ENCODE measurements at regions not wholly inside any gene's neighbourhood (a gene's known extent, or its start where the extent isn't known, plus 50 kb on each side); places are given as distances from the start of the nearest gene placed in this dataset.

DNA sequence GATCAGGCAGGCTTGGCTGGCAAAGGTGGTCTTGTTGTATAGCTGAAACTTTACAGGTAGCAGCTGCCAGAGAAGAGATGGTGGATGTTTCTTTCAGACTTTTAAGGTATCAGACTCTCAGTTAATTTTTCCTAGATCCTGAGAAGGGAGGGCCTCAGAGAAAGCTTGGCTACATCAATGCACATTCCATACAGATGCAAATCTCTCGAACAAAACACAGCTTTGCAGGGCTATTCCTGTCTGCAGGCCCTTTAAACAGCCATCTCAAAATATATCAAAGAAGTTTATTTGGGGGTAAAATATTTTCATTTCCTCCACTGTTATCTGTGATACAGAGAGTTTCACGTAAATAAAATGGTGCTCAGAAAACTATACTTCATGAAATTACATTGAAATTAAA lies 1584.4 kb downstream of the EFNA5 start:
- Histone ChIP-seq H3K9me3 (replicated peaks; ENCODE audit: control insufficient read depth, insufficient read depth, low read length) (no peaks in the 10 kb centered on the region), H3K27ac (ENCODE audit: insufficient read depth, low read depth, low read length) (no peak overlapping the region), H3K9me1 (replicated peaks; ENCODE audit: control insufficient read depth, extremely low read depth, insufficient read depth, low read length) (no peaks in the 10 kb centered on the region), H3K79me2 (ENCODE audit: control insufficient read depth, insufficient read depth, low read length) (no peaks in the 10 kb centered on the region), H3K4me1 (ENCODE audit: control insufficient read depth, extremely low read depth, insufficient read depth, low read length) (no peaks in the 10 kb centered on the region), H3K4me2 (ENCODE audit: insufficient read depth, low read length) (no peak overlapping the region), H3K9ac (replicated peaks; ENCODE audit: extremely low read depth, insufficient read depth, low read length) (no peak overlapping the region), H3K36me3 (ENCODE audit: control insufficient read depth in 2 of 2, extremely low read depth in 1 of 2, insufficient read depth in 2 of 2, low read length in 2 of 2) (no peaks in the 10 kb centered on the region), H3K27me3 (ENCODE audit: control insufficient read depth in 2 of 2, insufficient read depth in 2 of 2, low read length in 2 of 2) (no peaks in the 10 kb centered on the region), H3K4me3 (replicated peaks in 1 of 3; ENCODE audit: insufficient read depth in 1 of 3, low read depth in 1 of 3, low read length in 3 of 3) (no peak overlapping the region), H2AFZ (ENCODE audit: low read depth, low read length) (no peak overlapping the region), H4K20me1 (replicated peaks; ENCODE audit: control insufficient read depth, extremely low read depth, insufficient read depth, low read length) (no peaks in the 10 kb centered on the region)
- FAIRE-seq (no peak), DNase-seq (ENCODE audit: low read depth, low spot score) (no peak)
- CTCF ChIA-PET: interaction anchor here (1.9 kb wide), 1 partner anchor 12 kb away, joined by 5 read pairs; no protein-coding TSS in a partner anchor
- intact Hi-C loops (cut with micrococcal nuclease): no loop called here
- POLR2A ChIA-PET: no interaction called here
- dilution Hi-C loops (cut with MboI; ENCODE audit: extremely low pct_ligation_motif_present, low sequenced_read_pairs): no loop called here
- no TSS peak for BruUV-seq (replicated peaks)
- TF ChIP-seq MYC (IDR thresholded peaks at IDR 0.05; ENCODE audit: low read depth, low read length) (no peak), FOS (IDR thresholded peaks at IDR 0.05; ENCODE audit: borderline replicate concordance, insufficient read depth, low read length) (no peak), POLR2AphosphoS5 (IDR thresholded peaks at IDR 0.05; ENCODE audit: insufficient read depth, low read depth, low read length) (no peak), JUN (IDR thresholded peaks at IDR 0.05; ENCODE audit: borderline replicate concordance, insufficient read depth, insufficient read length, low read depth) (no peak), GATA2 (IDR thresholded peaks at IDR 0.05; ENCODE audit: insufficient read depth, insufficient read length, low read depth, low read length) (no peak), MAX (IDR thresholded peaks at IDR 0.05; ENCODE audit: insufficient read depth, insufficient read length) (no peak), CTCF (IDR thresholded peaks at IDR 0.05; ENCODE audit: extremely low read depth in 1 of 2, insufficient read depth in 1 of 2, low read depth in 1 of 2, low read length in 2 of 2) (no peak), EZH2 (IDR thresholded peaks at IDR 0.05; ENCODE audit: borderline replicate concordance, low read depth, low read length, severe bottlenecking) (no peak)

Measured in endothelial cell of umbilical vein (primary cell).